Embryonic facial prominence (tissue), 1 donor: ENCODE measurements at regions not wholly inside any gene's neighbourhood (a gene's known extent, or its start where the extent isn't known, plus 50 kb on each side); places are given as distances from the start of the nearest gene placed in this dataset.

Source experiments
- DNase-seq: peaks from one replicate; pipeline ENCODE4 v3.0.0-alpha.2; 2016; ENCODE audit errors: extremely low spot score

GRCh38 chr19:30171138-30171635, 201.0 kb upstream of the ZNF536 start:
- no peak for DNase-seq

GRCh38 chr19:30171795-30172612, 200.2 kb upstream of the ZNF536 start:
- DNase-seq = no peak

GRCh38 chr19:30172613-30173242, 199.5 kb upstream of the ZNF536 start:
- DNase-seq = no peak

GRCh38 chr19:30173593-30174356, 198.4 kb upstream of the ZNF536 start:
- DNase-seq = no peak

DNA sequence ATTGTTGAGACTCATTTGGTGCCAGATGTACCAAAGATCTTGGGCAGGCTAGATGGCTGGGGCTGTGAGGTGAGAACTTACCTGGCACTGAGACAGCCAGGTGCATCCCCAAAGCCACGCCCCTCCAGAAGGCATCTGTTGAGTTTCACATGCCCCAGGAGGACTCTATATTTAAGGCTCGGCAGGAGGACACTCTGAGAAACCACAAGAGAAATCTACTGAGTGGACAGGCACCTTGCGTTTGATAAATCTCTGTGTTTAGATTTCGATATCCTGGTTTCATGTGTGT, 197.9 kb upstream of the ZNF536 start:
- no peak for DNase-seq

DNA sequence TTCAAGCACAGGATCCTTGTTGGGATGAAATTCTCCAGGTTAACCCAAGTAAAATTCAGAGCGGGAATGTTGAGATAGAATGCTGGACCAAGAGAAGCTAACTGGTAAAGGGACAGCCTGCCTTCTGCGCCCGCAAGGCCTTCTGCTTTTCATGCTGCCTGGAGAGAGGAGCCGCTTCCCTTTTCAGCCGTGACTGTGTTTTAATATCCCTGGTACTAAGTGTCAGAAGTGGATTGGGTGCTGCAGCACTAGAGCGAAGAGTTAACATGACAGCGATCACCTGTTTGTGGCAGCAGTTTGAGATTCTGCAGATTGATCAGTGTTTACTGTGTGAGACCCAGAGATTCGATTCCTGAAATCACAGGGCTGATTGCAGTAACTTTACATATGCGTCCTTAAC, 197.4 kb upstream of the ZNF536 start:
- no peak for DNase-seq

DNA sequence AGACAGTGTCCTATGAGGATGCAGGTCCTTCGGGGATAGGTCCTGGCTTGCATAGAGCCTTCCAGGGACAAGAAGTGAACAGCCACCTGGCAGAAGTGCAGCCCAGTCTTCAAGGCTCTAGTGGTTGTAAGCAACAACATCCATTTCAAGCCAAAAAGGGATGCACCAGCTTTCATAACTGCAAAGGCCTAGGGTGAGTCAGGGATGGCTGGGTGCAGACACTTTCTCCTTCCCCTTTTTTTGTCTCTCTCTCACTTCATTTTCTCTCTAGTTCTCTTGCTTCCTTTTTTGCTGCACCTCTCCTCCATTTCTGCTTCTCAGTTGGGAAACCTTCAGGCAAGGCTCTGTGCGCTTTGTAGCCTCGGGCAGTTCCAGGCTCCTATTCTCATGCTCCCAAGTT, 196.2 kb upstream of the ZNF536 start:
- DNase-seq = no peak

DNA sequence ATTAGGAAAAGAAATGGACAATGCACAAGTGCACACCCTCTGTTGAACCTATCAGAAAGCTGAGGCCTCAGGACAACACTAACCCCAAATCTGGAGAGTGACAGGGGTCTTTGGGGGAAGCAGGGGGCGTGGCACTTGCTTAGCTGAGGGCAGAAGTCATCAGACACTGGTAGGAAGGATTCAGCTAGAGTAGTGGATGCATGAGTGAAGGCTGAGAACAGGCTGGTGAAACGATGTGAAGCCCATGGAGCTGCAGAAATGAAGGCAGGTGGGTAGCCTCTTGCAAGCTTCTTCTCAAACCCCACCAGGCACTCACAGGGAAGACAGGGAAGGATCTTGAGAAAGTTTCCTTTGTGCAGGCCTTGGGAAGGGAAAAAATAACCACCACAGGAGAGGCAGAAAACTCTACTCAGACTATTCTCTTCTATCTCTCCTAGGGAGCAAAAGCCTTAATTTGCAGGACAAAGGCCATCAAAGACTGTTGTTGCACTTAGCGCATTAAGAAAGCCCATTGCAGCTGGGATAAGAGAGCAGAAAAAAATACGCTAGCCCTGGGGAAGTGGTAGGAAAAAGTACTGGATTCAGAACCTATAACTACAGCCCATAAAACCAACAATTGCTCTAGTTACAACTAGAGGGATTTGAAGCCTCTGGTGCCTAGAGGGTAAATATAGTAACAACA, 193.3 kb upstream of the ZNF536 start:
- no peak for DNase-seq

- no peak for DNase-seq
These were observed 191.5 kb upstream of the ZNF536 start for GRCh38 chr19:30180691-30181090.

DNA sequence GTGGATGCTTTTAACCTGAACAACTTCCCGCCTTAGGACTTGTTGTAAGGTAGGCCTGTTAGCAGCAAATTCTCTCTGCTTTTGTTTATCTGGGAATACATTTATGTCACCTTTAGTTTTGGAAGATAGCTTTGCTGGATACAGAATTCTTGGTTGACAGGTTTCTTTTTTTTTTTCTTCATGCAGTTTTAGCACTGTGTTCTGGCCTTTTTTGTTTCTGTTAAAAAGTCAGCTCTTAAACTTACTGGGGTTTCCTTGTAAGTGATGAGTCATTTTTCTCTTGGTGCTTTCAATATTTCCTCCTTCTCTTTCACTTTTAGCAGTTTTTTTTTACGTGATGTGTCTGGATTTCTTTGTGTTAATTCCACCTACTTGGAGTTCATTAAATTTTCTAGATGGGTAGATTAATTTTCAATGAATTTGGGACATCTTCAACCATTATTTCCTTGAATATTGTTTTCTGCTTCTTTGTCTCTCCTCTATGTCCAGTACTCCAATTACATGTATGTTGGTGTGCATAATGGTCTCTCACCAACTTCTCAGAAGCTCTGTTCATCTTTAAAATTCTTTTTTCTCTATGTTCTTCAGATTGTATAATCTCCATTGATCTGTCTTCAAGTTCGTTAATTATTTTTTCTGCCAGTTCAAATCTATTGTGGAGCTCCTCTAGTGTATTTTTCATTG, 188.2 kb upstream of the ZNF536 start:
- DNase-seq = no peak

DNA sequence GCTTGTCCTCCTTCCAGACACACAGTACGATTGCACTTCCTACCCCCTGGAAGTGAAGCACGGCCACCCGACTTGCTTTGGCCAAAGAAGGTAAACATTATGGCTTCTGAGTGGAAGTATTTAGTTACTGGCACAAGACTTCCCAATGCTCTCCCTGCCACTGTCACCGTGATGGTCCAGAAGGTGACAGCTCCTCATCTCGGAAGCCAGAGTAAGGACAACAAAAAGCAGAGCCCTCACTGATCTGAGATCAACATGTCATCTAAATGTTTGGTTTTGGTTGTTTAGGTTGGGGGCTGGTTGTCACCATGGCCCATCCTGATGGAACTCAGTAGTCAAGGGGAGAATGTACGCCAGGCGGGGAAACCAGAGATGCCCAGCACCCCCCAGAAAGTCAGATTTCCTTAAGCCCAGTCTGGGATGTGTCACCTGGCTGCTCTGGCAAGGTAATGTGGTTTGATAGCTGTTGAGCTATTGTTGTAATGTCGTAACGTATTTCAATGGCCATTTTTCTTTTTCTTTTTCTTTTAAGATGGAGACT, 170.1 kb upstream of the ZNF536 start:
- no peak for DNase-seq

- DNase-seq = no peak
These were observed 167.5 kb upstream of the ZNF536 start for GRCh38 chr19:30204721-30205120.

- DNase-seq = no peak
These were observed 166.0 kb upstream of the ZNF536 start for GRCh38 chr19:30206187-30206586.

GRCh38 chr19:30207357-30207756, 164.8 kb upstream of the ZNF536 start:
- no peak for DNase-seq

- DNase-seq = no peak
These were observed 163.6 kb upstream of the ZNF536 start for GRCh38 chr19:30208436-30209060.

DNA sequence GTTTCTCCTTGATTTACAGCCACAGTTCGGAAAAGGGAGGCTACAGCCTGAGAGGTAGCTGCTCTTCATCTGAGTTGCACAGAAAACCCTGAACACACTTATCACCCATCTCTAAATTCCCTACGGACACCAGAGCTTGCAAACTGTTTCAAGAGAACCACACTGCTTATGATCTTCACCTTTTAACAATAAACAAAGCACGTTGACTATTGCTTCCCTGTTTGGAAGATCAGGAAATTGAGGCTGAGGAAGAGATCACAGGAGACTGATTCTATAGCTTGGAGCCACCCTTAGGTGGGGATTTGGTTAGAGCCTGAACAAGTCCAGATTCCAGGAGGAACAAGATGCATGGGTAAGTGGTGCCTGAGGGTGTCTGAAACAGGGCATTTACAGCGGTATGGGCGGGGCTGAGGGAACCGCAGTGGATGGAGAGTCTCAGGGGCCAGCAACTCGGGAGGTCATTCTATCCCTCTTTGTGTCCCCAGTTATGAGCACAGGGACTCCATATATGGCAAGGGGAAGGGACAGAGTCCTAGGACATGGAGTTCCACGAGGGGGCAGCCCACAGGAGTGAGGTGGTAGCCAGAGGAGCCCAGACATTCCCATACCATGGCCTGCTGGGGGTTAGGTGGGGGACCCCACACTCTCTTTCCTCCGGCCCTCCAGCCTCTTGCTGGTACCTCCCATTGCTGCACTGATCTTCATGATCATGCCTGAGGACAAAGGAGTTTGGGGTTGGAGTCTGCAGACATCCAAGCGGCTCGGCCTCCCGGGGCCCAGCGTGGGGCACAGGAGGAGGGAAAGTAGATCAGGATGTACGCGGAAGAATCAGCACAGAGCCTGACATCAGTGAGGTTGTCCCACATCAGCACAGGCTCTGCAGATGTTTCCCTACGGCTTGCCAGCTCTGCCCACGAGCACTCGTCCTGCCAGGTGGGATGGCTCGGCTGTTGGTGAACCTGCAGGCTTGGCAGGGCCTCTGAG, 162.3 kb upstream of the ZNF536 start:
- no peak for DNase-seq

- no peak for DNase-seq
These were observed 159.6 kb upstream of the ZNF536 start for GRCh38 chr19:30212574-30212973.

- DNase-seq = no peak
These were observed 157.5 kb upstream of the ZNF536 start for GRCh38 chr19:30214651-30215051.

- DNase-seq = no peak
These were observed 156.9 kb upstream of the ZNF536 start for GRCh38 chr19:30215248-30215647.

DNA sequence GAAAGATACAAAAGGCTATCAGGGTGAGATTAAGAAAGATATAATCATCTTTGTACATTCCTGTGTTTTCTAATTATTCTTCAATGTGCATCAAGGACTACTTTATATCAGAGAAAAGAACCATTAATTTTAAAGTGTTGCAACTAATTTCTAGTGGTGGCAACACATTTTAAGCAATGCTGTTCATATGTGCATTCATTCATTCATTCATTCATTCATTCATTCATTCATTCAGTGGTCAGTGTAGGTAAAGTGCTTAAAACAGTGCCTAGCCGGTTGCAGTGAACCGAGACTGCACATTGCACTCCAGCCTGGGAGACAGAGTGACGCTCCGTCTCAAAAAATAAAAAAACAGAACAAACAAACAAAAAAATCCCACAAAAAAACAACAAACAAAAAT, 155.7 kb upstream of the ZNF536 start:
- no peak for DNase-seq
